HCT116 (cell line): ENCODE measurements at regions not wholly inside any gene's neighbourhood (a gene's known extent, or its start where the extent isn't known, plus 50 kb on each side); places are given as distances from the start of the nearest gene placed in this dataset.
A peak's percentile ranks its signal among the peaks of the same experiment; 100 is the strongest.

ENCODE experiments used
- ATAC-seq: fragments of 200-7000 bp; cut with Tn5 transposase; 2 replicates; pipeline ENCODE4 v1.9.1; 2020; ENCODE audit warnings: mild to moderate bottlenecking, moderate library complexity
- BruUV-seq: library from RNA; stranded (reverse); fragments of 400-500 nt; replicated peaks from 2 replicates; lab custom pipeline; 2021; lab: Mats Ljungman, UMichigan
- CTCF ChIA-PET: fragments of 300-600 bp; sonication (Branson Sonifier 250); formaldehyde crosslinking; loops from one replicate; lab custom pipeline; 2021; ENCODE audit warnings: antibody characterized with exemption; lab: Charles Lee
- POLR2A ChIA-PET: fragments of 300-600, 350-600 bp; sonication (Branson Sonifier 250); formaldehyde crosslinking; loops from one replicate; lab custom pipeline; 2021; ENCODE audit warnings: antibody characterized with exemption; lab: Charles Lee
- RAD21 ChIA-PET, 2 experiments: fragments of 300-600 bp; sonication (Branson Sonifier 250); formaldehyde crosslinking; loops; one replicate each; lab custom pipeline; 2023; ENCODE audit warnings: low total read pairs in 2 of 2; ENCODE audit not compliant: uncharacterized antibody in 2 of 2, unreplicated experiment in 2 of 2, low non-redundant PET in 1 of 2; lab: Charles Lee
- DNase-seq: peaks from one replicate; pipeline ENCODE4 v3.0.0-alpha.2; 2010; ENCODE audit warnings: low read depth, low spot score
- H2AFZ ChIP-seq: fragments of 200-600 bp; shearing (Covaris generic), sonication (generic); 2 replicates; pipeline ENCODE4 v1.6.1; 2017; ENCODE audit warnings: low read depth, mixed run types, mixed read lengths, antibody characterized with exemption, low read length; ENCODE audit not compliant: poor library complexity, severe bottlenecking
- H3K27ac ChIP-seq: 2 replicates; pipeline ENCODE4 v1.5.1; 2012; ENCODE audit warnings: low read depth, low read length
- H3K27me3 ChIP-seq: fragments of 200-600 bp; sonication (generic); 2 replicates; pipeline ENCODE4 v1.6.1; 2016; ENCODE audit warnings: mixed run types, low read length, mixed read lengths; ENCODE audit not compliant: insufficient read depth
- H3K36me3 ChIP-seq, 2 experiments: fragments of 200-500 bp in 1 of 2; fragments of 200-600 bp in 1 of 2; sonication (Bioruptor generic) in 1 of 2; sonication (generic) in 1 of 2; 2 replicates each; pipeline versions ENCODE4 v1.5.1 to v1.6.1; 2014 to 2016; ENCODE audit warnings: low read length in 2 of 2, inconsistent platforms in 1 of 2, mixed read lengths in 1 of 2, mixed run types in 1 of 2; ENCODE audit not compliant: insufficient read depth in 2 of 2, control insufficient read depth in 1 of 2
- H3K4me1 ChIP-seq, 2 experiments: fragments of 200-600 bp in 1 of 2; sonication (generic) in 1 of 2; 2 replicates each; pipeline versions ENCODE4 v1.5.1 to v1.6.1; 2012 to 2017; ENCODE audit warnings: low read length in 2 of 2, inconsistent platforms in 1 of 2, mild to moderate bottlenecking in 1 of 2, mixed read lengths in 1 of 2, mixed run types in 1 of 2, moderate library complexity in 1 of 2; ENCODE audit not compliant: insufficient read depth in 2 of 2, control insufficient read depth in 1 of 2
- H3K4me2 ChIP-seq: fragments of 200-600 bp; sonication (generic); 2 replicates; pipeline ENCODE4 v1.6.1; 2017; ENCODE audit warnings: mixed run types, low read length, mixed read lengths
- H3K4me3 ChIP-seq, 2 experiments: fragments of 200-600 bp in 1 of 2; sonication (generic) in 1 of 2; replicated peaks in 1 of 2; 2 replicates each; pipeline ENCODE4 v1.5.1; 2011 to 2016; ENCODE audit warnings: low read length in 2 of 2, control low read depth in 1 of 2, low read depth in 1 of 2, mild to moderate bottlenecking in 1 of 2, mixed read lengths in 1 of 2, mixed run types in 1 of 2
- H3K79me2 ChIP-seq: fragments of 200-600 bp; sonication (generic); 2 replicates; pipeline ENCODE4 v1.6.1; 2017; ENCODE audit warnings: mild to moderate bottlenecking, mixed run types, low read length, moderate library complexity, mixed read lengths; ENCODE audit not compliant: insufficient read depth
- H3K9ac ChIP-seq: fragments of 200-600 bp; sonication (generic); 2 replicates; pipeline ENCODE4 v1.6.1; 2016; ENCODE audit warnings: low read length, mixed read lengths
- H3K9me2 ChIP-seq: fragments of 200-600 bp; sonication (generic), shearing (Covaris generic); 2 replicates; pipeline ENCODE4 v1.6.1; 2017; ENCODE audit warnings: mixed run types, mild to moderate bottlenecking, moderate library complexity; ENCODE audit not compliant: insufficient read depth
- H3K9me3 ChIP-seq, 2 experiments: fragments of 200-500 bp in 1 of 2; fragments of 200-600 bp in 1 of 2; sonication (Bioruptor generic) in 1 of 2; sonication (generic) in 1 of 2; 2 replicates each; pipeline ENCODE4 v1.6.1; 2014 to 2017; ENCODE audit warnings: low read length in 2 of 2, mixed read lengths in 2 of 2, inconsistent platforms in 1 of 2, low read depth in 1 of 2, mild to moderate bottlenecking in 1 of 2, mixed run types in 1 of 2, moderate library complexity in 1 of 2; ENCODE audit not compliant: control insufficient read depth in 1 of 2, insufficient read depth in 1 of 2
- H4K20me1 ChIP-seq: fragments of 200-600 bp; sonication (generic), shearing (Covaris generic); 2 replicates; pipeline ENCODE4 v1.6.1; 2017; ENCODE audit warnings: mixed run types, mild to moderate bottlenecking, moderate library complexity; ENCODE audit not compliant: insufficient read depth
- CBX3 ChIP-seq: IDR thresholded peaks from 2 replicates; pipeline ENCODE4 v1.6.1; 2012; ENCODE audit warnings: low read depth
- CEBPB ChIP-seq: IDR thresholded peaks from 2 replicates; pipeline ENCODE4 v1.6.1; 2012; ENCODE audit warnings: low read depth
- ELF1 ChIP-seq: IDR thresholded peaks from 2 replicates; pipeline ENCODE4 v1.6.1; 2012; ENCODE audit warnings: low read depth, borderline replicate concordance
- EZH2phosphoT487 ChIP-seq: fragments of 200-600 bp; IDR thresholded peaks from 2 replicates; pipeline ENCODE4 v1.6.1; 2018; ENCODE audit warnings: antibody characterized with exemption, borderline replicate concordance
- FOSL1 ChIP-seq: IDR thresholded peaks from 2 replicates; pipeline ENCODE4 v1.6.1; 2012; ENCODE audit warnings: low read depth
- JUND ChIP-seq: IDR thresholded peaks from 2 replicates; pipeline ENCODE4 v1.6.1; 2012
- POLR2AphosphoS5 ChIP-seq: IDR thresholded peaks from 2 replicates; pipeline ENCODE4 v1.6.1; 2011; ENCODE audit warnings: mild to moderate bottlenecking, low read depth, low read length, moderate library complexity
- RAD21 ChIP-seq: IDR thresholded peaks from 2 replicates; pipeline ENCODE4 v1.6.1; 2012; ENCODE audit warnings: low read depth, mild to moderate bottlenecking
- SP1 ChIP-seq: IDR thresholded peaks from 2 replicates; pipeline ENCODE4 v1.6.1; 2012; ENCODE audit warnings: low read depth
- SRF ChIP-seq: IDR thresholded peaks from 2 replicates; pipeline ENCODE4 v1.6.1; 2012; ENCODE audit warnings: low read depth
- ZFX ChIP-seq: fragments of 450-650 bp; IDR thresholded peaks from 2 replicates; pipeline ENCODE4 v1.6.1; 2017
- intact Hi-C: fragments of 100-400 bp; cut with micrococcal nuclease; formaldehyde crosslinking; loops from 2 replicates; pipeline ENCODE4 v1.10.0; 2022
- TF ChIP-seq, protein P1 (sequence below): IDR thresholded peaks from 2 replicates; pipeline ENCODE4 v1.6.1; 2012
- TF ChIP-seq, protein P2 (sequence below): IDR thresholded peaks from 2 replicates; pipeline ENCODE4 v1.6.1; 2012; ENCODE audit warnings: low read depth

DNA sequence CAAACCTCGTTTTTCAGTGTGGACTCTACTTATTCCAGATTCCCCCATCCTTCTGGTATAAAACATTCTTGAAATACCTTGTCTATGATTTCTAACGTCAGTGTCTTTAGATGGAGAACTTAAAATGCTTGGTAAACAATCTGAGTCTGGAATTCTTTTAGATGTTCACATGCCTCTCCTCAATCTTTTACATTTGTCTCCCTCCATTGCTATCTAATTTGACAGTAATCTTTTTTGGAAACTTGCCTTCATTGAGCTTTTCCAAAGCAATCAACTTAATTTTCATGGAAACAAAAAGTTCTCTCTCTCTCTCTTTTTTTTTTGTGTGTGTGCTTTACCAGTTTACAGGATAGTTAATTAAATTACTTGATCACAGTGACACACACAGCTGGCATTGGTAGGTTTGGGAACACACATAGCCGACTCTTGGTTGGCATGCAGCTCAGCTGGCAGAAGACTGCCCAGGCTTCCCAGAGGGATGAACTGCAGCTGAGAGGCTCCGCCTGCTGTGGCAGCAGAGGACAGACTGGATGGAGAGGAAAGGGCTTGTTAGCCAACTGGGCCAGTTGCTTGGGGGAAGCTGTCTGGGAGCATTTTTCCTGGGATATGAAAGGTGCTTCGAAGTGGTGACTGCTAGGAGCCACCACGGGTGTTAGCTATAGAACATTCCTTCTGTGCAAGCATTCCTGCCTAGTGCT is 271.3 kb downstream of the ZSWIM6 start:
- ChIA-PET RAD21 (interaction anchor here in 1 of 2 experiments (0.6 kb wide), 1 partner anchor 45 kb away, joined by 3 read pairs; no protein-coding TSS in a partner anchor), POLR2A (no interaction called here), CTCF (interaction anchor here (0.8 kb wide), 1 partner anchor 11 kb away, joined by 4 read pairs; no protein-coding TSS in a partner anchor)
- no peaks in the 10 kb centered on the region for H3K9me2 ChIP-seq
- no peaks in the 10 kb centered on the region for H4K20me1 ChIP-seq
- no peaks in the 10 kb centered on the region for H3K79me2 ChIP-seq
- H3K27ac ChIP-seq = no peak overlapping the region
- H3K4me2 ChIP-seq = no peak overlapping the region
- no peaks in the 10 kb centered on the region for H3K36me3 ChIP-seq
- DNase-seq (no peak), ATAC-seq (peak; percentile 67)
- no peak overlapping the region for H2AFZ ChIP-seq
- no peaks in the 10 kb centered on the region for H3K4me1 ChIP-seq
- no peak overlapping the region for H3K4me3 ChIP-seq
- no TSS peak for BruUV-seq
- H3K27me3 ChIP-seq = no peaks in the 10 kb centered on the region
- TF ChIP-seq ELF1 (no peak), EZH2phosphoT487 (no peak)
- no peaks in the 10 kb centered on the region for H3K9me3 ChIP-seq
- intact Hi-C loops = no loop called here
- no peak overlapping the region for H3K9ac ChIP-seq

DNA sequence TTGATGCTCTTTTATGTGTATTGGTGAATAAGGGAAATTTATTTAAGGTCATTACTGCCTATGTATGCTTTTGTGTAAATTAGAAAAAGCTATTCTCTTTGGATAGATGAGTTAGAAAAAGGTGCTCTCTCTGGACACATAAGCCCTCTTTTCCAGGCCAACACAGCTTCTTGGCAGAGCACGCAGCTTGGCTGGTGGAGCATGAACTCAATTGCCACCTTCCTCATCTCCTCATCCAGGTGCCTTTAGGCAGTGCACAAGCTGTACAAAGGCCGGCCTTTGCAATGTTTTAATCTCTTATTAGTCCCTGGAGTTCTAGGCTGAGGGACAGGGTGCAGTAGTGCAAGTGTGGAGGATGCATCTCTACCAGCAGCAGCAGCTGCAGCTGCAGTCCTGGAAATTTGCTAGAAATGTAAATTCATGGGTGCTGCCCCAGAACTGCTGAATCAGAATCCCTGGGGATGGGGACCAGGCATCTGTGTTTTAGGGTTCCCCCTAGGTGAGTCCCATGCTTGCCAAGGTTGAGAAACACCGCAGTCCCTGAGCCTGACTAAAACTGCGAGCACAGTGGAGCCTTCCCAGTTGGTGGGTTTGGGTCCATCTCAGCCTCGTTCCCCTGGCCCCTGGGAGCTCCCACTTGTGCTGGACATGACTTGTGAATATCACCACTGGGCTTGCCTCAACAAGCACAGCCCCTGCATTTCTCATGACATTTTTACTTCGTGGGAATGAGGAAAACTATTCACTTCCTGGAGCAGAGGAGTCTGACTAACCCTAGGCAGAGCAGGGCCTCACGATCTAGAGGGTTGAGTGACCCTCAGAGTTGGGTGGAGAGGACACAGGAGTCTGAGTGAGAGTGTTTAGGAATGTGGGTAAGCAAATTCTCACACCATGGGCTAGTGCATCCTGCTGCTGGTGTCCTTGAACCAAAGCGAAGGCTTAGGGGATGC is 272.3 kb downstream of the ZSWIM6 start:
- no peak for ATAC-seq
- BruUV-seq = no TSS peak
- DNase-seq = no peak

More for the DNA sequence above, 272.3 kb downstream of the ZSWIM6 start:
- ChIA-PET RAD21 (no interaction called here), POLR2A (no interaction called here), CTCF (interaction anchor here (0.8 kb wide), 1 partner anchor 10 kb away, joined by 4 read pairs; no protein-coding TSS in a partner anchor)
- no peak overlapping the region for H2AFZ ChIP-seq
- no peaks in the 10 kb centered on the region for H3K9me2 ChIP-seq
- H3K9me3 ChIP-seq = no peaks in the 10 kb centered on the region
- H3K4me3 ChIP-seq = no peak overlapping the region
- H3K79me2 ChIP-seq = no peaks in the 10 kb centered on the region
- H3K36me3 ChIP-seq = no peaks in the 10 kb centered on the region
- no peak overlapping the region for H3K4me2 ChIP-seq
- H3K9ac ChIP-seq = no peak overlapping the region
- no peaks in the 10 kb centered on the region for H4K20me1 ChIP-seq
- no peak overlapping the region for H3K27ac ChIP-seq
- H3K27me3 ChIP-seq = 0 out of 2 replicates have a peak, but pooled peaks cover 9% of the 10 kb centered on the region
- H3K4me1 ChIP-seq = no peaks in the 10 kb centered on the region
- TF ChIP-seq EZH2phosphoT487 (no peak), JUND (no peak), ELF1 (no peak), FOSL1 (no peak), CEBPB (no peak), RAD21 (no peak), CBX3 (no peak), SP1 (no peak), SRF (no peak), POLR2AphosphoS5 (no peak), ZFX (no peak)
- TF ChIP-seq, protein P1, sequence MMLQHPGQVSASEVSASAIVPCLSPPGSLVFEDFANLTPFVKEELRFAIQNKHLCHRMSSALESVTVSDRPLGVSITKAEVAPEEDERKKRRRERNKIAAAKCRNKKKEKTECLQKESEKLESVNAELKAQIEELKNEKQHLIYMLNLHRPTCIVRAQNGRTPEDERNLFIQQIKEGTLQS = no peak
- TF ChIP-seq, protein P2, sequence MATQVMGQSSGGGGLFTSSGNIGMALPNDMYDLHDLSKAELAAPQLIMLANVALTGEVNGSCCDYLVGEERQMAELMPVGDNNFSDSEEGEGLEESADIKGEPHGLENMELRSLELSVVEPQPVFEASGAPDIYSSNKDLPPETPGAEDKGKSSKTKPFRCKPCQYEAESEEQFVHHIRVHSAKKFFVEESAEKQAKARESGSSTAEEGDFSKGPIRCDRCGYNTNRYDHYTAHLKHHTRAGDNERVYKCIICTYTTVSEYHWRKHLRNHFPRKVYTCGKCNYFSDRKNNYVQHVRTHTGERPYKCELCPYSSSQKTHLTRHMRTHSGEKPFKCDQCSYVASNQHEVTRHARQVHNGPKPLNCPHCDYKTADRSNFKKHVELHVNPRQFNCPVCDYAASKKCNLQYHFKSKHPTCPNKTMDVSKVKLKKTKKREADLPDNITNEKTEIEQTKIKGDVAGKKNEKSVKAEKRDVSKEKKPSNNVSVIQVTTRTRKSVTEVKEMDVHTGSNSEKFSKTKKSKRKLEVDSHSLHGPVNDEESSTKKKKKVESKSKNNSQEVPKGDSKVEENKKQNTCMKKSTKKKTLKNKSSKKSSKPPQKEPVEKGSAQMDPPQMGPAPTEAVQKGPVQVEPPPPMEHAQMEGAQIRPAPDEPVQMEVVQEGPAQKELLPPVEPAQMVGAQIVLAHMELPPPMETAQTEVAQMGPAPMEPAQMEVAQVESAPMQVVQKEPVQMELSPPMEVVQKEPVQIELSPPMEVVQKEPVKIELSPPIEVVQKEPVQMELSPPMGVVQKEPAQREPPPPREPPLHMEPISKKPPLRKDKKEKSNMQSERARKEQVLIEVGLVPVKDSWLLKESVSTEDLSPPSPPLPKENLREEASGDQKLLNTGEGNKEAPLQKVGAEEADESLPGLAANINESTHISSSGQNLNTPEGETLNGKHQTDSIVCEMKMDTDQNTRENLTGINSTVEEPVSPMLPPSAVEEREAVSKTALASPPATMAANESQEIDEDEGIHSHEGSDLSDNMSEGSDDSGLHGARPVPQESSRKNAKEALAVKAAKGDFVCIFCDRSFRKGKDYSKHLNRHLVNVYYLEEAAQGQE = no peak
- intact Hi-C loops = no loop called here
